ENCODE measurements at regions not wholly inside any gene's neighbourhood (a gene's known extent, or its start where the extent isn't known, plus 50 kb on each side); places are given as distances from the start of the nearest gene placed in this dataset.

- Histone ChIP-seq H4K20me1 (ENCODE audit: insufficient read depth, low read length) (no peaks in the 10 kb centered on the region), H3K4me2 (ENCODE audit: low read depth, low read length) (no peak overlapping the region), H3K36me3 (replicated peaks in 1 of 2; ENCODE audit: control insufficient read depth in 1 of 2, insufficient read depth in 2 of 2, low read length in 2 of 2) (no peaks in the 10 kb centered on the region), H3K9me3 (ENCODE audit: low read length) (no peaks in the 10 kb centered on the region), H3K9ac (ENCODE audit: insufficient read depth, low read depth, low read length) (no peak overlapping the region), H3K27ac (ENCODE audit: extremely low read length, insufficient read depth, low read length) (no peak overlapping the region), H3K27me3 (ENCODE audit: control insufficient read depth in 1 of 2, insufficient read depth in 2 of 2, low read length in 2 of 2) (no peaks in the 10 kb centered on the region), H3K4me1 (ENCODE audit: insufficient read depth, low read length) (no peaks in the 10 kb centered on the region), H3K4me3 (replicated peaks in 1 of 3; ENCODE audit: insufficient read depth in 1 of 3, low read depth in 2 of 3, low read length in 3 of 3) (no peak overlapping the region), H3K79me2 (ENCODE audit: insufficient read depth, low read length) (no peaks in the 10 kb centered on the region), H2AFZ (ENCODE audit: low read length) (no peak overlapping the region)
- ATAC-seq (no peak), FAIRE-seq (no peak), DNase-seq (ENCODE audit: low spot score) (no peak)
- intact Hi-C loops (cut with micrococcal nuclease; ENCODE audit: unreplicated experiment) (no loop called here), in situ Hi-C loops (cut with HindIII; ENCODE audit: extremely low pct_ligation_motif_present, low pct_unique_long_range_greater_than_20kb) (no loop called here)
- WGBS (ENCODE audit: low lambda C conversion rate): 22% methylated on average over 5 of the region's 5 CpGs
- ChIA-PET CTCF (ENCODE audit: low intra/inter-chr PET ratio, low total read pairs) (no interaction called here), POLR2A (no interaction called here)
- no TSS peak for BruUV-seq (replicated peaks)
- TF ChIP-seq ZFP36L2 (CRISPR knock-in tag; IDR thresholded peaks at IDR 0.05) (no peak), ZNF253 (CRISPR knock-in tag; IDR thresholded peaks at IDR 0.05; ENCODE audit: borderline replicate concordance) (no peak), ZFP62 (CRISPR knock-in tag; IDR thresholded peaks at IDR 0.05) (no peak), ELF1 (CRISPR knock-in tag; IDR thresholded peaks at IDR 0.05) (no peak)
Measured at GRCh38 chr2:18980104-18980785, 378.2 kb downstream of the OSR1 start.

- Histone ChIP-seq H4K20me1 (ENCODE audit: insufficient read depth, low read length) (no peaks in the 10 kb centered on the region), H3K27me3 (ENCODE audit: control insufficient read depth in 1 of 2, insufficient read depth in 2 of 2, low read length in 2 of 2) (no peaks in the 10 kb centered on the region), H3K36me3 (replicated peaks in 1 of 2; ENCODE audit: control insufficient read depth in 1 of 2, insufficient read depth in 2 of 2, low read length in 2 of 2) (no peaks in the 10 kb centered on the region), H3K4me1 (ENCODE audit: insufficient read depth, low read length) (no peaks in the 10 kb centered on the region), H3K4me2 (ENCODE audit: low read depth, low read length) (no peak overlapping the region), H3K9ac (ENCODE audit: insufficient read depth, low read depth, low read length) (no peak overlapping the region), H3K79me2 (ENCODE audit: insufficient read depth, low read length) (no peaks in the 10 kb centered on the region), H2AFZ (ENCODE audit: low read length) (no peak overlapping the region), H3K4me3 (replicated peaks in 1 of 3; ENCODE audit: insufficient read depth in 1 of 3, low read depth in 2 of 3, low read length in 3 of 3) (no peak overlapping the region), H3K9me3 (ENCODE audit: low read length) (no peaks in the 10 kb centered on the region), H3K27ac (ENCODE audit: extremely low read length, insufficient read depth, low read length) (no peak overlapping the region)
- ChIA-PET POLR2A (no interaction called here), CTCF (ENCODE audit: low intra/inter-chr PET ratio, low total read pairs) (no interaction called here)
- FAIRE-seq: no peak
- BruUV-seq (replicated peaks): no TSS peak
- DNase-seq (ENCODE audit: low spot score): no peak
- no peak for ATAC-seq
- in situ Hi-C loops (cut with HindIII; ENCODE audit: extremely low pct_ligation_motif_present, low pct_unique_long_range_greater_than_20kb) (no loop called here), intact Hi-C loops (cut with micrococcal nuclease; ENCODE audit: unreplicated experiment) (no loop called here)
- 19% methylated on average over 3 of the region's 3 CpGs for WGBS (ENCODE audit: low lambda C conversion rate)
- TF ChIP-seq HOXD1 (CRISPR knock-in tag; IDR thresholded peaks at IDR 0.05) (no peak), HOXA3 (CRISPR knock-in tag; IDR thresholded peaks at IDR 0.05) (no peak), NFATC3 (CRISPR knock-in tag; IDR thresholded peaks at IDR 0.05) (no peak), TAF15 (IDR thresholded peaks at IDR 0.05; ENCODE audit: low read depth, low read length, poor library complexity, severe bottlenecking) (no peak), NFKBIZ (CRISPR knock-in tag; IDR thresholded peaks at IDR 0.05) (no peak), TBL1XR1 (IDR thresholded peaks at IDR 0.05; ENCODE audit: borderline replicate concordance, low read length, partially characterized antibody) (no peak), EZH2 (conservative IDR thresholded peaks at IDR 0.05; ENCODE audit: low read depth, low read length) (no peak), GLI4 (CRISPR knock-in tag; IDR thresholded peaks at IDR 0.05; ENCODE audit: borderline replicate concordance) (no peak), ZNF460 (CRISPR knock-in tag; IDR thresholded peaks at IDR 0.05; ENCODE audit: borderline replicate concordance) (no peak), CHD2 (IDR thresholded peaks at IDR 0.05; ENCODE audit: low read depth, low read length) (no peak), MZF1 (CRISPR knock-in tag; IDR thresholded peaks at IDR 0.05; ENCODE audit: borderline replicate concordance) (no peak), ZNF816 (CRISPR knock-in tag; IDR thresholded peaks at IDR 0.05; ENCODE audit: borderline replicate concordance) (no peak)
- TF ChIP-seq, protein P1, sequence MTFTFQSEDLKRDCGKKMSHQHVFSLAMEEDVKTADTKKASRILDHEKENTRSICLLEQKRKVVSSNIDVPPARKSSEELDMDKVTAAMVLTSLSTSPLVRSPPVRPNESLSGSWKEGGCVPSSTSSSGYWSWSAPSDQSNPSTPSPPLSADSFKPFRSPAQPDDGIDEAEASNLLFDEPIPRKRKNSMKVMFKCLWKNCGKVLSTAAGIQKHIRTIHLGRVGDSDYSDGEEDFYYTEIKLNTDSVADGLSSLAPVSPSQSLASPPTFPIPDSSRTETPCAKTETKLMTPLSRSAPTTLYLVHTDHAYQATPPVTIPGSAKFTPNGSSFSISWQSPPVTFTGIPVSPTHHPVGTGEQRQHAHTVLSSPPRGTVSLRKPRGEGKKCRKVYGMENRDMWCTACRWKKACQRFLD (CRISPR knock-in tag; IDR thresholded peaks at IDR 0.05; ENCODE audit: borderline replicate concordance): no peak
Measured at GRCh38 chr2:18977409-18977808, 381.0 kb downstream of the OSR1 start.
